ENCODE measurements at regions not wholly inside any gene's neighbourhood (a gene's known extent, or its start where the extent isn't known, plus 50 kb on each side); places are given as distances from the start of the nearest gene placed in this dataset.

- Histone ChIP-seq H3K36me3 (ENCODE audit: control insufficient read depth in 4 of 4, insufficient read depth in 3 of 4, low read depth in 1 of 4, low read length in 3 of 4) (no peaks in the 10 kb centered on the region), H3K9ac (ENCODE audit: low read depth in 1 of 2, low read length in 2 of 2) (no peak overlapping the region), H3K4me1 (ENCODE audit: control insufficient read depth in 4 of 4, insufficient read depth in 4 of 4, low read length in 3 of 4) (peaks cover 0 to 4% (median 0%) of the 10 kb centered on the region in 4 donors), H3K27ac (ENCODE audit: low read depth in 1 of 2, low read length in 2 of 2) (no peak overlapping the region), H3K4me3 (ENCODE audit: low read depth in 1 of 3, low read length in 3 of 3) (no peak overlapping the region), H3K27me3 (ENCODE audit: control insufficient read depth in 4 of 4, insufficient read depth in 4 of 4, low read length in 3 of 4) (no peaks in the 10 kb centered on the region), H3K9me3 (ENCODE audit: control insufficient read depth in 4 of 4, low read length in 3 of 4) (no peaks in the 10 kb centered on the region)
- TF ChIP-seq EGR1 (IDR thresholded peaks at IDR 0.05; ENCODE audit: low read depth in 2 of 2) (no peak), NR2F2 (IDR thresholded peaks at IDR 0.05) (peak; percentile 80), FOXA2 (IDR thresholded peaks at IDR 0.05) (no peak), FOXA1 (IDR thresholded peaks at IDR 0.05) (no peak)
- WGBS: 70% methylated on average over 9 of the region's 9 CpGs
- DNase-seq (ENCODE audit: low spot score): no peak
Measured at GRCh38 chr2:18299423-18300212, 260.8 kb downstream of the RDH14 start.

GRCh38 chr2:18297534-18298058 lies 262.9 kb downstream of the RDH14 start:
- no peak for DNase-seq (ENCODE audit: low spot score)
- Histone ChIP-seq H3K27me3 (ENCODE audit: control insufficient read depth in 4 of 4, insufficient read depth in 4 of 4, low read length in 3 of 4) (no peaks in the 10 kb centered on the region), H3K36me3 (ENCODE audit: control insufficient read depth in 4 of 4, insufficient read depth in 3 of 4, low read depth in 1 of 4, low read length in 3 of 4) (no peaks in the 10 kb centered on the region), H3K27ac (ENCODE audit: low read depth in 1 of 2, low read length in 2 of 2) (no peak overlapping the region), H3K9ac (ENCODE audit: low read depth in 1 of 2, low read length in 2 of 2) (no peak overlapping the region), H3K4me1 (ENCODE audit: control insufficient read depth in 4 of 4, insufficient read depth in 4 of 4, low read length in 3 of 4) (peaks cover 0 to 4% (median 0%) of the 10 kb centered on the region in 4 donors), H3K9me3 (ENCODE audit: control insufficient read depth in 4 of 4, low read length in 3 of 4) (no peaks in the 10 kb centered on the region), H3K4me3 (ENCODE audit: low read depth in 1 of 3, low read length in 3 of 3) (no peak overlapping the region)
- 86% methylated on average over 6 of the region's 6 CpGs for WGBS
- no peak for TF ChIP-seq CTCF (IDR thresholded peaks at IDR 0.05; ENCODE audit: low read depth, low read length, missing input control)
- no peak for TF ChIP-seq GABPA (IDR thresholded peaks at IDR 0.05 in 1 of 2, conservative IDR thresholded peaks at IDR 0.05 in 1 of 2)

GRCh38 chr2:18290386-18290785 lies 270.1 kb downstream of the RDH14 start:
- peaks cover 0 to 3% (median 0%) of the 10 kb centered on the region in 4 donors for H3K27me3 ChIP-seq (ENCODE audit: control insufficient read depth in 4 of 4, insufficient read depth in 4 of 4, low read length in 3 of 4)
- no peak for DNase-seq (ENCODE audit: low spot score)
- no peaks in the 10 kb centered on the region for H3K9me3 ChIP-seq (ENCODE audit: control insufficient read depth in 4 of 4, low read length in 3 of 4)
- H3K9ac ChIP-seq (ENCODE audit: low read depth in 1 of 2, low read length in 2 of 2): no peak overlapping the region
- TF ChIP-seq TAF1 (conservative IDR thresholded peaks at IDR 0.05): no peak
- no peak for TF ChIP-seq GABPA (IDR thresholded peaks at IDR 0.05 in 1 of 2, conservative IDR thresholded peaks at IDR 0.05 in 1 of 2)
- TF ChIP-seq HNF4G (IDR thresholded peaks at IDR 0.05): no peak
- TF ChIP-seq FOXA1 (IDR thresholded peaks at IDR 0.05): no peak
- no peak for TF ChIP-seq REST (IDR thresholded peaks at IDR 0.05)
- no peak for TF ChIP-seq YY1 (IDR thresholded peaks at IDR 0.05)
- TF ChIP-seq HNF4A (conservative IDR thresholded peaks at IDR 0.05): no peak
- no peak for TF ChIP-seq RXRA (IDR thresholded peaks at IDR 0.05)
- TF ChIP-seq JUND (IDR thresholded peaks at IDR 0.05): no peak
- TF ChIP-seq RAD21 (IDR thresholded peaks at IDR 0.05): no peak
- no peak for TF ChIP-seq CTCF (IDR thresholded peaks at IDR 0.05; ENCODE audit: low read depth, low read length, missing input control)
- no peaks in the 10 kb centered on the region for H3K36me3 ChIP-seq (ENCODE audit: control insufficient read depth in 4 of 4, insufficient read depth in 3 of 4, low read depth in 1 of 4, low read length in 3 of 4)
- no peak overlapping the region for H3K27ac ChIP-seq (ENCODE audit: low read depth in 1 of 2, low read length in 2 of 2)
- H3K4me3 ChIP-seq (ENCODE audit: low read depth in 1 of 3, low read length in 3 of 3): no peak overlapping the region
- no peaks in the 10 kb centered on the region for H3K4me1 ChIP-seq (ENCODE audit: control insufficient read depth in 4 of 4, insufficient read depth in 4 of 4, low read length in 3 of 4)

Measured in liver (tissue), 8 donors.